ACHN (cell line): ENCODE measurements at regions not wholly inside any gene's neighbourhood (a gene's known extent, or its start where the extent isn't known, plus 50 kb on each side); places are given as distances from the start of the nearest gene placed in this dataset.

Experiments
- DNase-seq: peaks from one replicate; pipeline ENCODE4 v3.0.0-alpha.2; 2015
- in situ Hi-C: cut with HindIII; loops from 2 replicates; pipeline ENCODE4 v1.10.0; 2017; ENCODE audit warnings: low sequenced_read_pairs, low pct_ligation_motif_present, low pct_unique_long_range_greater_than_20kb

GRCh38 chr7:25815711-25816110, 336.3 kb upstream of the NFE2L3 start:
- DNase-seq = no peak
- in situ Hi-C loops = no loop called here

GRCh38 chr7:25820432-25821040, 331.5 kb upstream of the NFE2L3 start:
- peak; percentile 28 for DNase-seq
- in situ Hi-C loops = no loop called here

GRCh38 chr7:25821225-25821624, 330.8 kb upstream of the NFE2L3 start:
- no peak for DNase-seq
- in situ Hi-C loops = no loop called here

GRCh38 chr7:25822823-25823222, 329.2 kb upstream of the NFE2L3 start:
- in situ Hi-C loops = no loop called here
- no peak for DNase-seq

- no peak for DNase-seq
- in situ Hi-C loops = no loop called here
Observed at GRCh38 chr7:25823571-25823970, 328.4 kb upstream of the NFE2L3 start.

- DNase-seq = no peak
Observed at GRCh38 chr7:25828468-25828867, 323.5 kb upstream of the NFE2L3 start.

GRCh38 chr7:25829663-25830062, 322.3 kb upstream of the NFE2L3 start:
- no peak for DNase-seq
- in situ Hi-C loops = no loop called here

More at GRCh38 chr7:25828468-25828867, 323.5 kb upstream of the NFE2L3 start:
- in situ Hi-C loops = no loop called here

- DNase-seq = no peak
- in situ Hi-C loops = no loop called here
Observed at GRCh38 chr7:25830215-25830614, 321.8 kb upstream of the NFE2L3 start.

GRCh38 chr7:25831062-25831691, 320.8 kb upstream of the NFE2L3 start:
- no peak for DNase-seq
- in situ Hi-C loops = no loop called here

GRCh38 chr7:25831831-25832411, 320.1 kb upstream of the NFE2L3 start:
- no peak for DNase-seq
- in situ Hi-C loops = no loop called here

GRCh38 chr7:25832456-25832855, 319.5 kb upstream of the NFE2L3 start:
- no peak for DNase-seq
- in situ Hi-C loops = no loop called here

- DNase-seq = no peak
Observed at GRCh38 chr7:25832929-25833328, 319.1 kb upstream of the NFE2L3 start.

GRCh38 chr7:25834050-25834449, 317.9 kb upstream of the NFE2L3 start:
- no peak for DNase-seq

More at GRCh38 chr7:25832929-25833328, 319.1 kb upstream of the NFE2L3 start:
- in situ Hi-C loops = no loop called here

GRCh38 chr7:25835197-25835596, 316.8 kb upstream of the NFE2L3 start:
- peak; percentile 90 for DNase-seq
- in situ Hi-C loops = no loop called here

More at GRCh38 chr7:25834050-25834449, 317.9 kb upstream of the NFE2L3 start:
- in situ Hi-C loops = no loop called here

- DNase-seq = peak; percentile 67
- in situ Hi-C loops = no loop called here
Observed at GRCh38 chr7:25839084-25839769, 312.8 kb upstream of the NFE2L3 start.

- in situ Hi-C loops = no loop called here
- DNase-seq = no peak
Observed at GRCh38 chr7:25840209-25840792, 311.7 kb upstream of the NFE2L3 start.

GRCh38 chr7:25841575-25841974, 310.4 kb upstream of the NFE2L3 start:
- in situ Hi-C loops = no loop called here
- no peak for DNase-seq

GRCh38 chr7:25842201-25842733, 309.7 kb upstream of the NFE2L3 start:
- in situ Hi-C loops = no loop called here
- no peak for DNase-seq

GRCh38 chr7:25843467-25843866, 308.5 kb upstream of the NFE2L3 start:
- no peak for DNase-seq
- in situ Hi-C loops = no loop called here
